ENCODE measurements at regions not wholly inside any gene's neighbourhood (a gene's known extent, or its start where the extent isn't known, plus 50 kb on each side); places are given as distances from the start of the nearest gene placed in this dataset.
"Not testable (repeated sequence)": the region's sequence is repeated elsewhere in the genome, so short reads cannot be mapped to it uniquely, and the experiment has no call there.

- DNase-seq: no peak
Measured at GRCh38 chr11:112310848-112311247, 50.2 kb upstream of the PLET1 start.

- no peak for DNase-seq
Measured at GRCh38 chr11:112315057-112315720, 54.5 kb upstream of the PLET1 start.

- DNase-seq: no peak
Measured at GRCh38 chr11:112315861-112316739, 55.4 kb upstream of the PLET1 start.

- DNase-seq: no peak
Measured at GRCh38 chr11:112316971-112317370, 56.3 kb upstream of the PLET1 start.

GRCh38 chr11:112318184-112318591, 57.5 kb upstream of the PLET1 start:
- DNase-seq: no peak

GRCh38 chr11:112318661-112319060, 58.0 kb upstream of the PLET1 start:
- no peak for DNase-seq

- DNase-seq: no peak
Measured at GRCh38 chr11:112320668-112321067, 60.0 kb upstream of the PLET1 start.

- no peak for DNase-seq
Measured at GRCh38 chr11:112321501-112322172, 61.0 kb upstream of the PLET1 start.

- DNase-seq: no peak
Measured at GRCh38 chr11:112322173-112322790, 61.6 kb upstream of the PLET1 start.

- no peak for DNase-seq
Measured at GRCh38 chr11:112334381-112334780, 73.7 kb upstream of the PLET1 start.

- DNase-seq: no peak
Measured at GRCh38 chr11:112336356-112336886, 75.8 kb upstream of the PLET1 start.

GRCh38 chr11:112339566-112339965, 78.9 kb upstream of the PLET1 start:
- DNase-seq: no peak

GRCh38 chr11:112343368-112344039, 82.8 kb upstream of the PLET1 start:
- no peak for DNase-seq

- no peak for DNase-seq
Measured at GRCh38 chr11:112344040-112344413, 83.4 kb upstream of the PLET1 start.

- no peak for DNase-seq
Measured at GRCh38 chr11:112345166-112345565, 84.5 kb upstream of the PLET1 start.

- no peak for DNase-seq
Measured at GRCh38 chr11:112345706-112346105, 85.0 kb upstream of the PLET1 start.

GRCh38 chr11:112346586-112346985, 85.9 kb upstream of the PLET1 start:
- DNase-seq: no peak

GRCh38 chr11:112348480-112349029, 87.9 kb upstream of the PLET1 start:
- DNase-seq: no peak

GRCh38 chr11:112351423-112351822, 90.8 kb upstream of the PLET1 start:
- not testable (repeated sequence) for DNase-seq

- no peak for DNase-seq
Measured at GRCh38 chr11:112352907-112353306, 92.2 kb upstream of the PLET1 start.

GRCh38 chr11:112354364-112354763, 93.7 kb upstream of the PLET1 start:
- no peak for DNase-seq

GRCh38 chr11:112355726-112356125, 95.1 kb upstream of the PLET1 start:
- DNase-seq: no peak

Data from T-helper 9 cell (primary cell).